GM21390 (cell line): ENCODE measurements at regions not wholly inside any gene's neighbourhood (a gene's known extent, or its start where the extent isn't known, plus 50 kb on each side); places are given as distances from the start of the nearest gene placed in this dataset.

Experiments
- ATAC-seq: cut with Tn5 transposase; IDR thresholded peaks from one replicate; pipeline ENCODE4 v1.9.1; 2021; ENCODE audit not compliant: unreplicated experiment

- ATAC-seq: no peak
Measured at GRCh38 chr11:92885600-92885999, 83.9 kb upstream of the MTNR1B start.

DNA sequence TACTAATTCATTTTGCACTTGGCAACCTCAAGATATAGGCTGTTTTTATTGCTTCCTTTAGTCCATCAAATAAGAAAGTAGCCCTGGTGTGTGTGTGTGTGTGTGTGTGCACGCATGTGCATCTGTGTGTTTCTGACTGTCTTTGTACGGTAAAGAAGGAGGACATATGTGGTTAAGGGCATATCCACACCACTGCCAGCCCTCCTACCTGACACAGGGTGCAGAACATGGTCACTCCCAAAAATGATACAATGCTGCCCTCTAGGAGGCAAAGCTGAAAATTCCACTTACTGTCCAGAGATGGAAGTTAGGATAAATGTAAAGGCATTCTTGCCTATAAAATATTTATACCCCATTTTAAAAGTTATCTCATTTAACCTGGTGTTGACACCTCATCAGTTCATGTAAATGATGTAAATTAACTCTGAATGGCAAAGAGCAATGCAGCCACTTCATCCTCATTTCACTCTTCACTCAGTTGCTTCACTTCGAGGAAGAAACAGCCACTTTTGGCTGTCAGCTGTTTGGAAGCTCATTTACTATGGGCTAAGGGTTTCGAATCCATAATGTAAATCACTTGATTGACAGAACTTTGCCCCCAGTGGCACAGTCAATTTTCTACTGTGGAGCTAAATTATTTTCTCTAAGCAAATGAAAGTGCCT is 83.1 kb upstream of the MTNR1B start:
- ATAC-seq: peak; percentile 83

DNA sequence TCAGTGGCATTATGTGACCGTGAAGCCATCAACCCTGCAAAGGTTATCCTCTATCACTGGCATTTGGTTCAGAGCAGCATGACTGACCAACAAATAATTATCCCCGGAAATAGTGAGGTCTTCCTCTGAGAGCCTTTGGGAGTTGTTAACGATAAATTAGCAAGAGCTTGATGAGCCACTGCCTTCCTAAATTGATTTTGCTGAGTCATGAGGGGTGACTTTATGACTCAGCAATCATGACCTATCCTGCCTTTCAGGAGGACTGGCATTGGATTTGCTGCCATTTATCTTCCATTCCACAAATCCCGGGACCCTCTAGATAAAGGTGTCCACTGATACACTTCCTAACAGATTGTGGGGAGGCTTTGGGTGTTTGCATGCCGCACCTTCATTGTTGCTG is 80.8 kb upstream of the MTNR1B start:
- no peak for ATAC-seq

- ATAC-seq: no peak
Measured at GRCh38 chr11:92890846-92891245, 78.6 kb upstream of the MTNR1B start.

DNA sequence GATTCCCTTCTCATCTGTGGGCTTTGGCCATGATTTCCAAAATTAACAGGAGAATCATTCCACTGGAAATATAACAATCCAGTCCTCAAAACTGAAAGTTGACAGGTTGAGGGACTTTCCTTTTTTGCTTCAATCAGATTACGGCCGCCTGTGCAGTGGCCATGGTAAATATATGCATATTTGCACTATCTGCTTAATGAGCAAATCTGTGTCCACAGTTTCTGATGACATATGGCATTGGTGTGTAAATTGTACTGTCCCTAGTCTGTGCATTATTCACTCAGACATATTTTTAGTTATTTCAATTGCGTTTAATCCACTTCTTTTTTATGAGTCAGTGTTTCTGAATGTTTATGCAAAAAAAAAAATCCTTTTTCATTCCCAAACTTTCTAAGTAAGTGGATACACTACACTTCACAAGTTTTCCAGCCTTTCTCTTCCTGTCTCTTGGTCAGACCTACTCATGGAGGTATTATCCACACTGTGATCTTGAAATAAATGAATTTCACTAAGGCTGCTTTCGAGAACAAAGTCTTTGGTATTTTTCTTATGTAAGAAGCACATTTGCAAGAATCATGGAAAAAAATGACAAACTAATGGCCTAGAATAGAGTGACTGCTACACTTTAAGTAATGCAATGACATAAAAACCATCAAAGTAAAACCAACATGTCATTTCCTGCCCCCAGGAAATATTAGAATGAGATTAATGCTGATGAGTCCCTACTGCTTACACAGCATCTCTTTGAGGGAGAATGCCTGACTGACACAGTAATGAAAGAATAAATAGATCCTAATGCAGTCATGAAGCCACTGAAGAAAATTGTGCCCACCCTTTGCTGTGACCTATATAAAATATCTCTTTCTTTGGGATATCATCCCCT is 76.4 kb upstream of the MTNR1B start:
- no peak for ATAC-seq

DNA sequence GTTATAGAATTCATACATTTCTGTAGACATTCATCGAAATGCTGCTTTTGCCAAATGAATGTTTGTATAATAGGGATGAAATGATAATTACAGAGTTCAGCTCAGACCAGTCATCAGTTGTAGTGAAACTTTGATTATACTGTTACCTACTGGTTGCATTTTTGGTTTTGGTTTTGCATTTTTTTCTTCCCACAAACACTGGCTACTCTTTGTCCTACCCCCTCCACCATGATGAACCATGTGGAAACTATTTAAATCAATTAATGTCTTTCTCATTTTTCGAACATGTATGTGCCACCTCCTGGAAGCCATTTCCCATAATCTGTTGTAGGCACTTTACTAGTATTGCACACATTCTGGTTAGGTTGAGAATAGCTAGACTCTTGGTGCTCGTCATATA is 75.3 kb upstream of the MTNR1B start:
- ATAC-seq: no peak

DNA sequence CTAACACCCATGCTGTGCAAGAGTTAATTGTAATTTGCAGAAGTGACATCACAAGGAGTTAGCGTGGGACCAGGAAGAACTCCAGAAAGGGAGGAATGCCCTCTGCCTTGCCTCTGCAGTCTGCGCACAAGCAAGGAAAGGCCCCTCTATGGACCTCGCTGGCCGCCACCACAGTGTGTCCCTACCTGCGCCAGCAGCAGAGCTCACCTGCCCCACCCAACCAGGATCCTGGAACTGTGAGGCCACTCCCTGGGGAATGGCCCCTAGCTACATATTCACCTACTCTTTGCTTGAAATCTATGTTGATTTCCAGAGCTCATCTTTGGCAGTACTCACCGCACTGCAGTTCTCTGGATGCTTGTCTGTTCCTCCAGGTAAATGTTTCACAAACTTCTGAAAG is 72.0 kb upstream of the MTNR1B start:
- ATAC-seq: no peak

- no peak for ATAC-seq
Measured at GRCh38 chr11:92902417-92902816, 67.0 kb upstream of the MTNR1B start.

DNA sequence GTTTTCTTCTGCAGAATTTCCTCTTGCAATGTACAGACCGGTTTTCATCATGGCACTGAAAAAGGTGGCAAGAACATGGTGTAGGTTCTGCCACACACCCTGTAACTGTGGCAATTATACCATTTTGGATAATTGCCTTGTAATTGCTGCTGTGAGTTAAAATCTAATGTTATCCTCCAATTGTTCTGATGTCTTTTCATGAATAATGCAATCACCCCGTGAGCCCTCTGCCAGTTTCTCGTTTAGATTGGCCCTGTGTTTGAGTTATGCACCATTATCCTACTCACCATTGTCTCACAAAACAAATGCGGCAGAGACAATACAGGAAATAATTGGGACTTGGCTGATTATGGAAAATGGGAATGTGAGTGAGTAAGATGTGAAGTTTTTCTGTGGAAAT is 61.8 kb upstream of the MTNR1B start:
- ATAC-seq: no peak

DNA sequence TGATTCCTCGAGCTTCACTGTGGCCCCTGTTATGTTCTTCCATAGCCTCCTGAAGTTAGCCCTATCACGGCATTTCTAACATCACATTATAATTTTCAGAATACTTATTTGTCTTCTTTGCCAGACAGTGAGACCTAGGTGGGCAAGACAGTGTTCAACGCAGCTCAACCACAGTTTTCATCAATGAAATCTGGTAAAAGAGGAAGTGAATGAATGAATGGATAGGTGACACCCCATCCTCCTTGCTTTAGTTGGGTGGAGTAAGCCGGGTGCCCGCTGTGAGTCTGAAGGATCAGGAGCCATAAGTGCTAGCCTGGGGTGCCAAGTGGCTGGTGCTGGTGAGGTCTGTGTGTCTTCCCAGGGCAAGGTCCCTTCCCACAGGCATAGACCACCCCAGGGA is 60.2 kb upstream of the MTNR1B start:
- ATAC-seq: no peak

GRCh38 chr11:92911478-92911877 is 58.0 kb upstream of the MTNR1B start:
- ATAC-seq: no peak

DNA sequence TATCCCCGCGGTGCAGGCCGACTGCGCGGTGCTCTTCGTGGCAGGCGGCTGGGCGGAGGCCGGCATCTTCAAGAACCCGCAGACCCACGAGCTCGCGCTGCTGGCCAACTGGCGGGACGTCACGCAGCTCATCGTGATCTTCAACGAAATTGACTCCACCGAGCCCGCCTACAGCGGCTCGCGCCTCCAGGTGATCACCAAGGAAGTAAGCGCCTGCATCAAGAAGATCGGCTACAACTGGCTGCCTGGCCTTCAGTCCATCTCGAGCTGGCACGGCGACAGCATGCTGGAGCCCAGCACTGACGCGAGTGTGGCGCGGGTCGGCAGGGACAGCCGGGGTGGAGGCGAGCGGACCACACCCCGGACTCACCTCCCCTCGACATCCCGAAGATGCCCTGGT is 53.9 kb upstream of the MTNR1B start:
- no peak for ATAC-seq

DNA sequence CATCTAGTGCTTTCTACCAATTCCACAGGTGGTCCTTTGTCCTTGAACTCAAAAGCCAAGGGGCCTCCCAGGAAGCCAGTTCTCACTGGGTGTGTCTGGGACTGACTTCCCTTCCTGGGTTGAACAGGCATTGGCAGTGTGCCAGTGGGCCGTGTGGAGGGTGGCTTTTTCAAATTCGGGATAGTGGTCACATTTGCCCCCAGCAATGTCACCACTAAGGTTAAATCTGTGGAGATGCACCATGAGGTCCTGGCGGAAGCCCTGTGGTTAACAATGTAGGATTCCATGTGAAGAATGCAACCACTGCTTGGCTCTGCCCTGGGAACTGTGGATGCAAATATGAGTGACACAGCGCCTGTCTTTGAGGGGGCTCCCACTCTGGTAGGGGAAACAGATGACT is 53.2 kb upstream of the MTNR1B start:
- ATAC-seq: no peak

DNA sequence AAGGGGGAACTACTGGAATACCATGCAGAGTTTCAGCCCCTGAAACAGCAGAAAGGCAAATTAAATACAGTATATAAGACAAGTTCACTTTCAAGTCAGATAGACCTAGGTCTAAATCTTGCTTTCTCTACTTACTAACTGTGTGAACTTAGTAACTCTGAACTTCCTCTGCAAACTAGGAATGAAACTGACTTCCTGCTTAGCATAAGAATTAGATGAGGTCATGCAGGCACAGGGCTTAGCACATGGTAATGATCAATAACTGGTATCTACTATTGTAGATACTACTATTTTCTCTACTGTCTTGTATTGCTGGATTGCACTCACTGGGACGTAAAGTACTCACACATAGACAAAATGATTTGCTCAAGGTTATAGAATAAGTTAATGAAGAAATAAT is 51.5 kb upstream of the MTNR1B start:
- no peak for ATAC-seq

- ATAC-seq: no peak
Measured at GRCh38 chr11:92919048-92919447, 50.4 kb upstream of the MTNR1B start.
